ENCODE measurements at regions not wholly inside any gene's neighbourhood (a gene's known extent, or its start where the extent isn't known, plus 50 kb on each side); places are given as distances from the start of the nearest gene placed in this dataset.

GRCh38 chr9:13431222-13431536 lies 151.7 kb upstream of the MPDZ start:
- no peak for TF ChIP-seq CTCF (IDR thresholded peaks at IDR 0.05; ENCODE audit: insufficient read depth, low read depth, low read length, missing control alignments)
- no peak overlapping the region for H3K4me3 ChIP-seq (ENCODE audit: low read length)
- no peak for DNase-seq (ENCODE audit: low read depth)

- TF ChIP-seq CTCF (IDR thresholded peaks at IDR 0.05; ENCODE audit: insufficient read depth, low read depth, low read length, missing control alignments), result no peak
- no peak overlapping the region for H3K4me3 ChIP-seq (ENCODE audit: low read length)
- no peak for DNase-seq (ENCODE audit: low read depth)
Observed at GRCh38 chr9:13430368-13431221, 151.1 kb upstream of the MPDZ start.

GRCh38 chr9:13429301-13430190 lies 150.1 kb upstream of the MPDZ start:
- no peak for TF ChIP-seq CTCF (IDR thresholded peaks at IDR 0.05; ENCODE audit: insufficient read depth, low read depth, low read length, missing control alignments)
- H3K4me3 ChIP-seq (ENCODE audit: low read length), result no peak overlapping the region
- no peak for DNase-seq (ENCODE audit: low read depth)

- H3K4me3 ChIP-seq (ENCODE audit: low read length), result no peak overlapping the region
- DNase-seq (ENCODE audit: low read depth), result no peak
- no peak for TF ChIP-seq CTCF (IDR thresholded peaks at IDR 0.05; ENCODE audit: insufficient read depth, low read depth, low read length, missing control alignments)
Observed at GRCh38 chr9:13428766-13429165, 149.3 kb upstream of the MPDZ start.

- TF ChIP-seq CTCF (IDR thresholded peaks at IDR 0.05; ENCODE audit: insufficient read depth, low read depth, low read length, missing control alignments), result peak; percentile 63
- peak; percentile 71 for DNase-seq (ENCODE audit: low read depth)
- no peak overlapping the region for H3K4me3 ChIP-seq (ENCODE audit: low read length)
Observed at GRCh38 chr9:13427587-13427986, 148.1 kb upstream of the MPDZ start.

- no peak for DNase-seq (ENCODE audit: low read depth)
- no peak for TF ChIP-seq CTCF (IDR thresholded peaks at IDR 0.05; ENCODE audit: insufficient read depth, low read depth, low read length, missing control alignments)
- no peak overlapping the region for H3K4me3 ChIP-seq (ENCODE audit: low read length)
Observed at GRCh38 chr9:13426606-13427005, 147.1 kb upstream of the MPDZ start.

Measured in epithelial cell of esophagus (primary cell).